CD4-positive, alpha-beta T cell treated with Interleukin-6 at 100 ng/mL for 8 hours (primary cell): ENCODE measurements at regions not wholly inside any gene's neighbourhood (a gene's known extent, or its start where the extent isn't known, plus 50 kb on each side); places are given as distances from the start of the nearest gene placed in this dataset.
A peak's percentile ranks its signal among the peaks of the same experiment; 100 is the strongest.
"Not testable (repeated sequence)": the region's sequence is repeated elsewhere in the genome, so short reads cannot be mapped to it uniquely, and the experiment has no call there.

Source experiments
- DNase-seq: peaks from one replicate; pipeline ENCODE4 v3.0.0-alpha.2; 2020; ENCODE audit warnings: mixed read lengths, low spot score

- DNase-seq: no peak
Measured at GRCh38 chr5:112534067-112534583, 115.0 kb upstream of the EPB41L4A start.

DNA sequence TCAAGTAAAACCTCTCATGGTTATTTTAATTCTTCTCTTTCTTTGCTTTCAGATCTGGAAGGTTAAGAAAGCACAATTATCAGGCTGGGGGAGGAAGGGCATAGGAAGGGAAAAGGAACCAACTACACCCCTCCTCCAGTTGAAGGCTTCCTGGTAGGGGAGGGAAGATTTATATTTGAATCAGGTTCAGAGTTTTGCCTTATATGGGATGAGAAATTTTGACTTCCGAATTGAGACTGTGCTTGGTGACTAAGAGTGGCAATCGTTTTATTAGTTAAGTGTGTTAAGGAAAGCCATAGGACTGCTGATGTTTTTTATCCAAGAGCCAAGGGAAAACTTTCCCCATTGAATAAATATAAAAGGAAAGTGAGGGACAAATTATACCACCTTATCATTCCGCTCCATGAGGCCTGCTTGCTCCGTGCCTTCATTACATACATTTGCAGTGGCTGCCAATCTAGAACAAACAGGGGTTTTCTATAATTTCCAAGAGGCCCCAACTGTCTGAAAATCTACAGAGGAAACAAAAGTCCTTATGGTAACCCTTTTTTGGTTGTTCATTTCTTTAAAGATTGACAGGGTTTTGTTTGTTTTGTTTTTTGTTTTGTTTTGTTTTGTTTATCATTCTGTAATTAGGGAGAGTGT is 115.7 kb upstream of the EPB41L4A start:
- no peak for DNase-seq

DNA sequence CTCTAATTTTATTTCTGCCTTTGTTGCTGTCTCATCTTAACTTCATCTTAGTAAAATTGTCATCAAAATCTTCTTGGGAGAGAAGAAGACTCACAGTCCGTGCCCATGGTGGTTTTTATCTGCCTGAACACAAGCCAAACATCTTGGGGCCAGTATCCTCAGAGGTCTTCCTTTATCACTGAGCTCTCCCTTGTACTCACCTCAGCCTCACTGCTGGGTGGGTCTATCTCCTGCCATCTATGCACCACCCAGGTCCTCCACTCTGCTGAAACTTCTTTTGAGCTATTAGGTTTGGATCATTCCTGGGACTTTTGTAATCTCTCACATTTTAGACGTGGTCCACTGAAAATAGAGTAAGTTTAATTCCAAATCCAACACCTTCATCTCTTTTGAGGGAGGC is 116.3 kb upstream of the EPB41L4A start:
- DNase-seq: no peak

DNA sequence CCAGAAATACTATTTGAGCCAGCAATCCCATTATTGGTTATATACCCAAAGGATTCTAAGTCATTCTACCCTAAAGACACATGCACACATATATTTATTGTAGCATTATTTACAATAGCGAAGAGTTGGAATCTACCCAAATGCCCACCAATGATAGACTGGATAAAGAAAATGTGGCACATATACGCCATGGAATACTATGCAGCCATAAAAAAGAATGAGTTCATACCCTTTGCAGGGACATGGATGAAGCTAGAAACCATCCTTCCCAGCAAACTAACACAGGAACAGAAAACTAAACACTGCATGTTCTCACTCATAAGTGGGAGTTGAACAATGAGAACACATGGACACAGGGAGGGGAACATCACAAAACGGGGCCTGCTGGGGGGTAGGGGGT is 125.5 kb upstream of the EPB41L4A start:
- not testable (repeated sequence) for DNase-seq

DNA sequence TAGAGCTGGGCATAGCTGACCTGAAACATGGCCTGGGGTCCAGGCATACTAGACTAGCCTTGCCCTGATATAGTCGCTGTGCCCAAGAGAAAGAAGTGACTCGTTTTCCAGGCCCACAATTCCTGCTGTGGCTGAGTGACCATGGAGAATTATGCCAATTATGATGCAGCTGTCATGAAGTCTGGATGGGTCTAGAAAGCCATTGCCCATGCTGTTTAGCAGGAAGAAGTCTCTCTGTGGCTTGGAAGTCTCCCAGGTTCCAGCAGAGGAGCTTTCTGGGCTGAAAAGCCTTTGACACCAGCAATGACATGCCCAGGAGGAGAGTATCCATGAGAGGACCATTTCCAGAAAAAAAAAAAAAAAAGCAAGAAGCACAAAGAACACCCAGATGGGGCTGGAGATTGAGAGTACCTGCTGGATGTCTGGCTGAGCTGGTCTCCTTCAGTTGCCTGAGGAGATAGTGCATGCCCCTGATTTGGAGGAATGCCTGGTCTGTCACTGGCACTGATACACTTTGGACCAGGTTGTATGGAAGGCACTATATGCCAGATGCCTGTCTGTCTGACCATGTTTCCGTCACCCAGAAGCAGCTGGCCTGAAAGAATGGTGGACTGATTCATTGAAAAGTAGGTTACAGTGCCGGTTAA is 128.0 kb upstream of the EPB41L4A start:
- DNase-seq: no peak

GRCh38 chr5:112548246-112548881 is 129.3 kb upstream of the EPB41L4A start:
- DNase-seq: no peak

GRCh38 chr5:112549127-112549526 is 130.1 kb upstream of the EPB41L4A start:
- no peak for DNase-seq

GRCh38 chr5:112549605-112550166 is 130.6 kb upstream of the EPB41L4A start:
- no peak for DNase-seq

GRCh38 chr5:112551419-112552032 is 132.4 kb upstream of the EPB41L4A start:
- DNase-seq: peak; percentile 56

GRCh38 chr5:112552216-112552615 is 133.1 kb upstream of the EPB41L4A start:
- no peak for DNase-seq

- DNase-seq: no peak
Measured at GRCh38 chr5:112552791-112553190, 133.7 kb upstream of the EPB41L4A start.

DNA sequence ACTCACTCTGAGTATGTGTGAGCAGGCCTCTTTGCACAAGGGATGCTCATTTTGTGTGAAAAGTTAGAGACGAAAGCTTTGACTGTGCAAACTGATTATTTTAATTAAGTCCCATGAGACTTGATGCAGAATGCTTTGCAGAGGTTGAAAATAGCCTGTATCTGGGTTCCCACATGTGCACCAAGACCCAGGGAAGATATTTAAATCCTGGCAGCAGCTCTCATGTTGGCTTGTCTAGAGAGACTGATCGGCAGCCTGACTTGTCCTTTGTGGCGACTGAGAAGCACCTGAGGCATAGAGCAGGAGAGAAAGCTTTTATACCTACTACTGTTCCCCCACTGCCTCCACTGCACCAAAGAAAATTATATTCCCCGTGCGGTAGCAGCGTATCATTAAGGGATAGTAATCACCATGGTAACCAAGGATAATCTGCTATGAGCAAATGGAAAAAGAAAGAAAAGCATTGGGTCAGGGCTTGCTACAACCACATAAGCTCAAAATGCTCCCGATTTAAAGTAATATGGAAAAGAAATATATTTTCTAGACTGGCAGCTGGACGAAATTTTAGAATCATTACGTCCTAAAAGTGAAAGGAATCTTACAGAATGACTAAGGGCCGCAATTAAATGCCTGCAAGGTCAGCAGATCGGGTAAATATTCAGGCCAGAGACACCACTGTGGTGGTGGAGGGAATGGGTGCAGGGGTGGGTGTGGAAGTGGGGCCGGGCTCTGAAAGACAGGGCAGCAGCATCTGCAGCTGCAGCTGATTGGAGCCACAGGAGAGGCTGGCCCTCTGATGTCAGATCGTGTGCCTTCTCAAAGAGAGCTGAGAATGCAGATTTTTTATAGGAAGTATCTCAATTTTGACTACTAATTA is 135.3 kb upstream of the EPB41L4A start:
- no peak for DNase-seq

DNA sequence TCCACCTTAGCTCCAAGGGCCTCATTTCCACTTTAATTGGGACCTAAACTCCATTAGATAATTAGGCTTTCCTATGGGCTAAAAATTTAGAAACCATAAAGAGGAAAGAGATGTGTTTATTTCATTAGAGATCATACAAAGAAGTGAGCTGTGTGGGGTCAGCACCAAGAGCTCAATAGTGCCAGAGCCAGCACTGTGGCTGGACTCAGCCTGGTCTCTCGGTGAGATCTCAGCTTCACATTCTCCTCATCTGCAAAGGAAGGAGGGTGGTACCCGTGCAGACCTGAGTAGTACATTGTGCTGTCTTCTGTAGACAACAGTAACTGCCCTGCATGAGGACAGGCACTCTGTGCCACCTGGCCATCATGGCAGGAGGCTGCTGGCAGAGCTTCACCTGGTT is 136.1 kb upstream of the EPB41L4A start:
- DNase-seq: no peak

- DNase-seq: no peak
Measured at GRCh38 chr5:112555691-112556090, 136.6 kb upstream of the EPB41L4A start.

DNA sequence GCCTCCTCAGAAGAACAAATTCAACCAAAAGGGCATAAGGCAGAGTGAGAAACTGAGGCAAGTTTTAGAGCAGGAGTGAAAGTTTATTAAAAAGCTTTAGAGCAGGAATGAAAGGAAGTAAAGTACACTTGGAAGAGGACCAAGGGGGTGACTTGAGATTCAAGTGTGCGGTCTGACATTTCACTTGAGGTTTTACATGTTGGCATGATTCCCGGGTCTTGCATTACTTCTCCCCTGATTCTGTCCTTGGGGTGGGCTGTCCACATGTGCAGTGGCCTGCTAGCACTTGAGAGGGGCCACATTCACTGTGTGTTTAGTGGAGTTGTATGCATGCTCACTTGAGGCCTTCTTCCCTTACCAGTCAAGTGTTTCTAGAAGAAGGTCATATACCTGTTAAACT is 140.4 kb upstream of the EPB41L4A start:
- DNase-seq: not testable (repeated sequence)

DNA sequence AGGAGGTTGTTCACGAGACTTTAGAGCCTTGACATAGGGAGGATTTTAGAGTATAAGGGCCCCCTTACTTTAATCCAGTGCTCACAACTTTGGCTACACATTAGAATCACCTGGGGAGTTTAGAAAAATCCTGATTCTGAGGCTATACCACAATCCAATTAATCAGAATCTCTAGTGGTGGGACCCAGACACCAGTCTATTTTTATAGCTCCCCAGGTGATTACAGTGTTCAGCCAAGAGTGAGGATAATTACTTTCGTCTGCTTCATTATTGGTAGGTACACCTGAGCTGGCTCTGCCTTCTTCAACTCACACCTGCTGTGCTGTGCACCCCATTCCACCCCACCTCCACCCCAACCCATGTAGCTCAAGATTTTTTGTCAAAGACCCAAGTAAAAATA is 141.3 kb upstream of the EPB41L4A start:
- no peak for DNase-seq

GRCh38 chr5:112563169-112563826 is 144.2 kb upstream of the EPB41L4A start:
- DNase-seq: no peak

GRCh38 chr5:112566251-112566650 is 147.2 kb upstream of the EPB41L4A start:
- no peak for DNase-seq

GRCh38 chr5:112569596-112569995 is 150.5 kb upstream of the EPB41L4A start:
- no peak for DNase-seq

DNA sequence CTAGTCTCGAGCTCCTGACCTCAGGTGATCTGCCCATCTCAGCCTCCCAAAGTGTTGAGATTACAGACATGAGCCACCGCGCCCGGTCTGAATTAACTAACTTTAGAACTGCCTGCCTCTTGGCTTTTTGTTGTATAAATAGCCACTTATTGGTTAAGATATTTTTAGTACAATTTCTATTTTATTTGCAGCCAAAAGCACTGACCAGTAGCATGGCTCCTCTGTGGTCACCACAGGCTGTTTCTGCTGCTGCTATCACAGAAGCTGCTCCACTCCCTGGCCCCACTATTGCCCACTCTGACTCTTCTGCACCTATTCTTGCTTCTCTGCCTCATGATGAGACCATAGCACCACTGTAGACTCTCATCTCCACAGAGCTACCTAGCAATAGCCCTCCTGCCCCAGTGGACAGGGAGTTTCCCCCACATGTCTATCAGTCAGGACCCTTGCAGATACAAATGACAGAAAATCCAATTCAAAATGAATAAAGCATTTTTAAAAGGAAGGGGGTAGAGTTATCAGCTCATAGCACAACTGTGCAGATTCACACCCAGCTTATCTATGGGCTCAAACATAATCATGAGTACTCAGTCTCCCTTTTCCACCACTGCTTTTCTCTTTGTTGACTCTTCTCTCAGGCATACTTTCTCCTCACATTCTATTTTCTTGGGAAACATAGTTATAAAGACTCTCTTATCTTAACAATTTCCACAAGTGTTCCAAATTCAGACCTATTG is 151.8 kb upstream of the EPB41L4A start:
- DNase-seq: no peak
